Skin of body (tissue), 1 donor: ENCODE measurements at regions not wholly inside any gene's neighbourhood (a gene's known extent, or its start where the extent isn't known, plus 50 kb on each side); places are given as distances from the start of the nearest gene placed in this dataset.
"Not testable (repeated sequence)": the region's sequence is repeated elsewhere in the genome, so short reads cannot be mapped to it uniquely, and the experiment has no call there.

ENCODE experiments used
- DNase-seq: peaks from one replicate; lab custom pipeline; 2025; lab: John Stamatoyannopoulos, UW

- no peak for DNase-seq
Observed at GRCh38 chr15:66961901-66962300, 103.5 kb upstream of the SMAD3 start.

- DNase-seq: no peak
Observed at GRCh38 chr15:66962522-66962921, 102.9 kb upstream of the SMAD3 start.

GRCh38 chr15:66963084-66963483 lies 102.3 kb upstream of the SMAD3 start:
- DNase-seq: no peak

- DNase-seq: no peak
Observed at GRCh38 chr15:66963710-66964109, 101.7 kb upstream of the SMAD3 start.

GRCh38 chr15:66964111-66964738 lies 101.2 kb upstream of the SMAD3 start:
- DNase-seq: no peak

GRCh38 chr15:66964791-66965190 lies 100.6 kb upstream of the SMAD3 start:
- no peak for DNase-seq

- no peak for DNase-seq
Observed at GRCh38 chr15:66965201-66965900, 100.1 kb upstream of the SMAD3 start.

GRCh38 chr15:66966256-66966655 lies 99.1 kb upstream of the SMAD3 start:
- no peak for DNase-seq

- DNase-seq: no peak
Observed at GRCh38 chr15:66968806-66969596, 96.4 kb upstream of the SMAD3 start.

- DNase-seq: not testable (repeated sequence)
Observed at GRCh38 chr15:66974131-66974530, 91.3 kb upstream of the SMAD3 start.

- DNase-seq: not testable (repeated sequence)
Observed at GRCh38 chr15:66976106-66976640, 89.2 kb upstream of the SMAD3 start.

- DNase-seq: not testable (repeated sequence)
Observed at GRCh38 chr15:66980326-66980725, 85.1 kb upstream of the SMAD3 start.

GRCh38 chr15:66981771-66982170 lies 83.6 kb upstream of the SMAD3 start:
- DNase-seq: no peak

- no peak for DNase-seq
Observed at GRCh38 chr15:66982250-66982649, 83.2 kb upstream of the SMAD3 start.

- DNase-seq: no peak
Observed at GRCh38 chr15:66982816-66983215, 82.6 kb upstream of the SMAD3 start.

- DNase-seq: no peak
Observed at GRCh38 chr15:66985653-66986052, 79.7 kb upstream of the SMAD3 start.

GRCh38 chr15:66986951-66987350 lies 78.5 kb upstream of the SMAD3 start:
- no peak for DNase-seq

- no peak for DNase-seq
Observed at GRCh38 chr15:66993090-66993489, 72.3 kb upstream of the SMAD3 start.

GRCh38 chr15:66993874-66994696 lies 71.3 kb upstream of the SMAD3 start:
- DNase-seq: no peak

- DNase-seq: no peak
Observed at GRCh38 chr15:66994927-66995656, 70.3 kb upstream of the SMAD3 start.

GRCh38 chr15:66996094-66996493 lies 69.3 kb upstream of the SMAD3 start:
- no peak for DNase-seq
